ENCODE measurements at regions not wholly inside any gene's neighbourhood (a gene's known extent, or its start where the extent isn't known, plus 50 kb on each side); places are given as distances from the start of the nearest gene placed in this dataset.

DNA sequence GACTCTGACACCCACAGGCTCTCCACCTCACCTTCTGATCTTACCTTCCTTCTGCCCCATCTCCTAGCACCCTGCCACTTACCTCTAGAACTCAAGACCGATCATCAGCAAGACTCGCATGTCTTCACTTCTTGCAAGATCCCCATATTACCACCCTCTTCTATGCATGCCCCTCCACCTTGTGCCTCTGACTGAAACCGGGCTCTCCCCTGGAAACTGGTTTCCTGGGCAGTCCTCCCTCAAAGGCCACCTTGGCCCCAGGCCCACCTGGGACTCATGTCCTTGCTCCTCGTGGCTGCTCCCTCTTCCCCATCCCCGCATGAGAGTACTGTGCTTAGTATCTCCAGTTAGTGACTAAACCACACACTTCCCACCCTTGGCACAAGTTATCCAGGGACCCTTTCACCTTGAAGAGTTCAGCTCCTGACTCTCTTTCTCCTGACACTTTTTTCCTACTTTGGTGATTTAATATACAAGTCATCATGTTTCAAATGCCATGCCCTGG, 136.7 kb downstream of the SPATA19 start:
- H3K4me3 ChIP-seq (ENCODE audit: low read depth, low read length), result no peak overlapping the region
- H3K36me3 ChIP-seq (ENCODE audit: control insufficient read depth, insufficient read depth, low read length), result no peaks in the 10 kb centered on the region
- TF ChIP-seq, protein P1, sequence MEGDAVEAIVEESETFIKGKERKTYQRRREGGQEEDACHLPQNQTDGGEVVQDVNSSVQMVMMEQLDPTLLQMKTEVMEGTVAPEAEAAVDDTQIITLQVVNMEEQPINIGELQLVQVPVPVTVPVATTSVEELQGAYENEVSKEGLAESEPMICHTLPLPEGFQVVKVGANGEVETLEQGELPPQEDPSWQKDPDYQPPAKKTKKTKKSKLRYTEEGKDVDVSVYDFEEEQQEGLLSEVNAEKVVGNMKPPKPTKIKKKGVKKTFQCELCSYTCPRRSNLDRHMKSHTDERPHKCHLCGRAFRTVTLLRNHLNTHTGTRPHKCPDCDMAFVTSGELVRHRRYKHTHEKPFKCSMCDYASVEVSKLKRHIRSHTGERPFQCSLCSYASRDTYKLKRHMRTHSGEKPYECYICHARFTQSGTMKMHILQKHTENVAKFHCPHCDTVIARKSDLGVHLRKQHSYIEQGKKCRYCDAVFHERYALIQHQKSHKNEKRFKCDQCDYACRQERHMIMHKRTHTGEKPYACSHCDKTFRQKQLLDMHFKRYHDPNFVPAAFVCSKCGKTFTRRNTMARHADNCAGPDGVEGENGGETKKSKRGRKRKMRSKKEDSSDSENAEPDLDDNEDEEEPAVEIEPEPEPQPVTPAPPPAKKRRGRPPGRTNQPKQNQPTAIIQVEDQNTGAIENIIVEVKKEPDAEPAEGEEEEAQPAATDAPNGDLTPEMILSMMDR (IDR thresholded peaks at IDR 0.05; ENCODE audit: insufficient read depth, low read depth, low read length), result no peak
- POLR2A ChIA-PET, result no interaction called here
- no peaks in the 10 kb centered on the region for H3K27me3 ChIP-seq (ENCODE audit: control insufficient read depth, insufficient read depth, low read length)
- DNase-seq (ENCODE audit: low read depth), result no peak
- CTCF ChIA-PET, result no interaction called here

DNA sequence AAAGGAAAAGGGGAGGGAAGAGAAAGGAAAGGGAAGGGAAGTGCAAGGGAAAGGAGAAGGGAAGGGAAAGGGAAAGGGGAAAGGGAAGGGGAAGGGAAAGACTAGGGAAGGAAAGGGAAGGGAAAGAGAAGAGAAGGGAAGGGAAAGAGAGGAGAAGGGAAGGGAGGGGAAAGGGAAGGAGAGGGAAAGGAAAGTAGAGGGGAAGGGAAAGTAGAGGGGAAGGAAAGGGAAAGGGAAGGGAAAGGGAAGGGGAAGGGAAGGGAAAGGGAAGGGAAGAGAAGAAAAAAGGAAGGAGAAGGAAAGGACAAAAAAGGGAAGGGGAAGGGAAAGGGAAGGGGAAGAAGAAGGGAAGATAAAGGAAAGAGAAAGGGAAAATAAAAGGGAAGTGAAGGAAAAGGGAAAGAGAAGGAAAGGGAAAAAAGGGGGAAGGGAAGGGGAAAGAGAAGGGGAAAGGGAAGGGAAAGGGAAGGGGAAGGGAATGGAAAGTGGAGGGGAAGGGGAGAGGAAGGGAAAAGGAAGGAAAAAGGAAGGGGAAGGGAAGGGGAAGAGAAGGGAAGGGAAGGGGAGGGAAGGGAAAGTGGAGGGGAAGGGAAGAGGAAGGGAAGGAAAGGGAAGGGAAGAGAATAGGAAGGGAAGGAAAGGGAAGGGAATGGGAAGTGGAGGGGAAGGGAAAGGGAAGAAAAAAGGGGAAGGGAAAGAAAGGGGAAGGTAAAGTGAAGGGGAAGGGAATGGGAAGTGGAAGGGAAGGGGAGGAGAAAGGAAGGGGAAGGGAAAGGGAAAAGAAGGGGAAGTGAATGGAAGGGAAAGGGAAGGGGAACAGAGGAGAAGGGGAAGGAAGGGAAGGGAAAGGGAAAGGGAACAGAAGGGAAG, 138.2 kb downstream of the SPATA19 start:
- CTCF ChIA-PET, result no interaction called here
- POLR2A ChIA-PET, result no interaction called here
- TF ChIP-seq, protein P1 (IDR thresholded peaks at IDR 0.05; ENCODE audit: insufficient read depth, low read depth, low read length), result no peak
- Histone ChIP-seq H3K4me3 (ENCODE audit: low read depth, low read length) (no peak overlapping the region), H3K27me3 (ENCODE audit: control insufficient read depth, insufficient read depth, low read length) (no peaks in the 10 kb centered on the region), H3K36me3 (ENCODE audit: control insufficient read depth, insufficient read depth, low read length) (no peaks in the 10 kb centered on the region)
- DNase-seq (ENCODE audit: low read depth), result no peak

DNA sequence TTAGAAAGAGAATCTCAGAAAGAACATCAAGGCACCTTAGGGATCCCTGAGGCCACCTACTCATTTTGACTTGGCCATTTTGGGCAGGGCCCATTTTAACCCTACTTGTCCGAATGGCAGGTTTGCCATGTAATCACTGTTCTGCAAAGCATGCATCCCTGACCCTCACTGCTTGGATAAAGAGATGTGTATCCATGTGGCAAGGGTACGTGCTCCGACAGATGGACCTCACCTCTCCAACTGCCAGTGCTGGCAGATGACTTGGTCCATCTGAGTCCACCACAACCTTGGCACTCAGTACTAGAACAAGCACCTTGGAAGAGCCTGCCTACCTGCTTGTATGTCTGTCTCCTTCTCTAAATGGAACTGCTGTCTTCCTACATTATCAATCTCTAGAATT, 139.4 kb downstream of the SPATA19 start:
- DNase-seq (ENCODE audit: low read depth), result no peak
- CTCF ChIA-PET, result no interaction called here

DNA sequence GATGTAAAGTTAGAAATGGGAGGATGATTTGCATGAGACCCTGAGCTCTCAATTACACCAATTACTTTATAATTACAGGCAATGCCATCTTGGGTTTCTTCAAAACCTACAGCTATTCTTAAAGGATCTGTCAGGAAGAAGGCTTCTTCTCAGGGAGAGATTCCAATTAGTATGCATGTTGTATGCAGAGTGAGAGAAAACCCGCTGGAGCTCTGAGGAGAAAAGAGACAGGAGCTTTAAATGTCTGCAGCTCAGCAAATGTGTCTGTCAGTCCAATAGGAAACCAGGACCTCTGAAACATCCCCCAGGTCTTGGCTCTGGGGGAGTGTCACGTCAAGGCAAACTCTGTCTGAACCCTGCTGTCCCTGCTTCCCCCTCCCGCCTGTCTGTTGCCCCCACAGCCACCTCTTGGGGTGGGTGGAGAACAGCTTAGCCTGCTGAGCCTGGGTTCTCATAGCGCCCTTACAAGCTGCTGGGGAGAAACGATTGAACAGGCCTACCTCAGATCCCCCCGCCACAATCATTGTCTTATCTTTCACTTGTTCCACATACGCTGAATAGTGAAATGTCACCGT, 140.2 kb downstream of the SPATA19 start:
- TF ChIP-seq, protein P1 (IDR thresholded peaks at IDR 0.05; ENCODE audit: insufficient read depth, low read depth, low read length), result no peak
- ChIA-PET CTCF (no interaction called here), POLR2A (no interaction called here)
- no peak for DNase-seq (ENCODE audit: low read depth)
- H3K36me3 ChIP-seq (ENCODE audit: control insufficient read depth, insufficient read depth, low read length), result no peaks in the 10 kb centered on the region
- no peaks in the 10 kb centered on the region for H3K27me3 ChIP-seq (ENCODE audit: control insufficient read depth, insufficient read depth, low read length)
- H3K4me3 ChIP-seq (ENCODE audit: low read depth, low read length), result no peak overlapping the region

More for the DNA sequence above, 139.4 kb downstream of the SPATA19 start:
- POLR2A ChIA-PET, result no interaction called here
- no peaks in the 10 kb centered on the region for H3K27me3 ChIP-seq (ENCODE audit: control insufficient read depth, insufficient read depth, low read length)
- TF ChIP-seq, protein P1 (IDR thresholded peaks at IDR 0.05; ENCODE audit: insufficient read depth, low read depth, low read length), result no peak
- no peak overlapping the region for H3K4me3 ChIP-seq (ENCODE audit: low read depth, low read length)
- no peaks in the 10 kb centered on the region for H3K36me3 ChIP-seq (ENCODE audit: control insufficient read depth, insufficient read depth, low read length)

DNA sequence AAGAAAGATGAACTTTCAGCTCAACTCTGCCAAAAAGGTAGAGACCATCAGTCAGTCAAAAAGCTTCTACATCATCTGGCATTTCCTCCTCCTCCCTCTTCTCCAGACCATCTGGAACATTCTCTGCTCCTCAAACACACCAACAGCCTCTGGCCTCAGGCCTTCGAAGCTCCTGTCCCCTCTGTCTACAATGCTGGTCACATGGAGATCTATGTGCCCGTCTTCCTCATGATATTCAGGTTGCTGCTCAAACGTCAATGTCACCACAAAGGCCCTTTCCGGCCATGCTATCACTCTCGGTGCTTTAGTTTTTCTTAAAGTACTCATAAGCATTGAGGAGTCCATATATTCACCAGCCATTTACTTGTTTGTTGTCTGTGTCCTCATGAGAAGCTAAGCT, 146.2 kb downstream of the SPATA19 start:
- no peaks in the 10 kb centered on the region for H3K36me3 ChIP-seq (ENCODE audit: control insufficient read depth, insufficient read depth, low read length)
- CTCF ChIA-PET, result no interaction called here
- H3K27me3 ChIP-seq (ENCODE audit: control insufficient read depth, insufficient read depth, low read length), result no peaks in the 10 kb centered on the region
- TF ChIP-seq, protein P1 (IDR thresholded peaks at IDR 0.05; ENCODE audit: insufficient read depth, low read depth, low read length), result no peak
- POLR2A ChIA-PET, result no interaction called here
- no peak overlapping the region for H3K4me3 ChIP-seq (ENCODE audit: low read depth, low read length)
- DNase-seq (ENCODE audit: low read depth), result no peak

All from BJ (cell line).